ENCODE measurements at regions not wholly inside any gene's neighbourhood (a gene's known extent, or its start where the extent isn't known, plus 50 kb on each side); places are given as distances from the start of the nearest gene placed in this dataset.

- TF ChIP-seq POU6F1 (CRISPR knock-in tag; IDR thresholded peaks at IDR 0.05; ENCODE audit: borderline replicate concordance, low read depth) (no peak), ISL1 (CRISPR knock-in tag; IDR thresholded peaks at IDR 0.05) (no peak), ZNF70 (CRISPR knock-in tag; IDR thresholded peaks at IDR 0.05) (no peak), ARNTL (CRISPR knock-in tag; IDR thresholded peaks at IDR 0.05; ENCODE audit: borderline replicate concordance, low read depth) (no peak), ZC3H10 (CRISPR knock-in tag; IDR thresholded peaks at IDR 0.05) (no peak), TSHZ2 (CRISPR knock-in tag; IDR thresholded peaks at IDR 0.05) (no peak), ZFP3 (CRISPR knock-in tag; IDR thresholded peaks at IDR 0.05) (no peak), TCF4 (CRISPR knock-in tag; IDR thresholded peaks at IDR 0.05; ENCODE audit: borderline replicate concordance) (no peak), GLIS3 (CRISPR knock-in tag; IDR thresholded peaks at IDR 0.05) (no peak), RARB (CRISPR knock-in tag; IDR thresholded peaks at IDR 0.05) (no peak)
- TF ChIP-seq, protein P1, sequence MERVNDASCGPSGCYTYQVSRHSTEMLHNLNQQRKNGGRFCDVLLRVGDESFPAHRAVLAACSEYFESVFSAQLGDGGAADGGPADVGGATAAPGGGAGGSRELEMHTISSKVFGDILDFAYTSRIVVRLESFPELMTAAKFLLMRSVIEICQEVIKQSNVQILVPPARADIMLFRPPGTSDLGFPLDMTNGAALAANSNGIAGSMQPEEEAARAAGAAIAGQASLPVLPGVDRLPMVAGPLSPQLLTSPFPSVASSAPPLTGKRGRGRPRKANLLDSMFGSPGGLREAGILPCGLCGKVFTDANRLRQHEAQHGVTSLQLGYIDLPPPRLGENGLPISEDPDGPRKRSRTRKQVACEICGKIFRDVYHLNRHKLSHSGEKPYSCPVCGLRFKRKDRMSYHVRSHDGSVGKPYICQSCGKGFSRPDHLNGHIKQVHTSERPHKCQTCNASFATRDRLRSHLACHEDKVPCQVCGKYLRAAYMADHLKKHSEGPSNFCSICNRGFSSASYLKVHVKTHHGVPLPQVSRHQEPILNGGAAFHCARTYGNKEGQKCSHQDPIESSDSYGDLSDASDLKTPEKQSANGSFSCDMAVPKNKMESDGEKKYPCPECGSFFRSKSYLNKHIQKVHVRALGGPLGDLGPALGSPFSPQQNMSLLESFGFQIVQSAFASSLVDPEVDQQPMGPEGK (CRISPR knock-in tag; IDR thresholded peaks at IDR 0.05; ENCODE audit: borderline replicate concordance) = no peak
Measured at GRCh38 chr20:7323957-7324356, 556.5 kb downstream of the BMP2 start.

Data from SK-N-SH treated with all-trans-retinoic acid at 6 μM for 48 hours (cell line).